Endothelial cell (in vitro differentiated cells): ENCODE measurements at regions not wholly inside any gene's neighbourhood (a gene's known extent, or its start where the extent isn't known, plus 50 kb on each side); places are given as distances from the start of the nearest gene placed in this dataset.

Experiments used
- DNase-seq: peaks from one replicate; pipeline ENCODE4 v3.0.0; 2021; ENCODE audit warnings: low spot score
- H3K27ac Mint-ChIP-seq: one replicate; pipeline ENCODE4 v1.8.0; 2021; ENCODE audit warnings: mixed read lengths, inconsistent platforms; ENCODE audit not compliant: unreplicated experiment
- H3K27me3 Mint-ChIP-seq: one replicate; pipeline ENCODE4 v1.8.0; 2021; ENCODE audit warnings: mild to moderate bottlenecking, moderate library complexity, mixed read lengths, inconsistent platforms; ENCODE audit not compliant: unreplicated experiment
- H3K36me3 Mint-ChIP-seq: one replicate; pipeline ENCODE4 v1.8.0; 2021; ENCODE audit warnings: mild to moderate bottlenecking, low read depth, mixed read lengths, inconsistent platforms; ENCODE audit not compliant: unreplicated experiment
- H3K4me1 Mint-ChIP-seq: one replicate; pipeline ENCODE4 v1.8.0; 2021; ENCODE audit warnings: mild to moderate bottlenecking, mixed read lengths, inconsistent platforms; ENCODE audit not compliant: unreplicated experiment
- H3K4me3 Mint-ChIP-seq: one replicate; pipeline ENCODE4 v1.8.0; 2021; ENCODE audit warnings: mild to moderate bottlenecking, mixed read lengths, inconsistent platforms; ENCODE audit not compliant: unreplicated experiment
- H3K9me3 Mint-ChIP-seq: one replicate; pipeline ENCODE4 v1.8.0; 2021; ENCODE audit warnings: mixed read lengths, inconsistent platforms; ENCODE audit not compliant: unreplicated experiment
- TF ChIP-seq, protein P1 (sequence below): fragments of 200-600 bp; sonication (generic); IDR thresholded peaks from one replicate; pipeline ENCODE4 v1.5.0; 2021; ENCODE audit warnings: antibody characterized with exemption; ENCODE audit not compliant: unreplicated experiment

DNA sequence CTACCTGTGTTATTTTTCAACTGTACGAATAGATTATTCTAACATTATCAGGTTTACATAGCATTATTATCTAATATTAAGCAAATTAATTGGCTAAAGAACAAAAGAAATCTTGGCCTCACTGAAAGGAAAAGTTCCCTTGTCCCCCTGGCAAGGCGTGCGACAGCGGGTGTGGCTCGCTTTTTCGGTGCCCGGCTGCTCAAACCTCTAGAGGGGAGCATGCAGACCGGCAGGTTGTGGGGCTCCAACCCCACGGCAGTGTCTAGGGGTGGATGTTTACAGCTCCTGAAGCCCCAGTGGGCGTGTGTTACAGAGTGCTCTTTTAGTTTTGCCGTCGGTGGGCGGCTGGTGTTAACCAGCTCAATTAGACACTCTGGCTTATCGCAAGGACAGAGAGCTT lies 456.4 kb downstream of the TNS3 start:
- no peaks in the 10 kb centered on the region for H3K9me3 Mint-ChIP-seq
- H3K36me3 Mint-ChIP-seq, result no peaks in the 10 kb centered on the region
- H3K4me1 Mint-ChIP-seq, result no peaks in the 10 kb centered on the region
- H3K4me3 Mint-ChIP-seq, result no peak overlapping the region
- H3K27ac Mint-ChIP-seq, result no peak overlapping the region
- DNase-seq, result no peak
- H3K27me3 Mint-ChIP-seq, result no peaks in the 10 kb centered on the region
- TF ChIP-seq, protein P1, sequence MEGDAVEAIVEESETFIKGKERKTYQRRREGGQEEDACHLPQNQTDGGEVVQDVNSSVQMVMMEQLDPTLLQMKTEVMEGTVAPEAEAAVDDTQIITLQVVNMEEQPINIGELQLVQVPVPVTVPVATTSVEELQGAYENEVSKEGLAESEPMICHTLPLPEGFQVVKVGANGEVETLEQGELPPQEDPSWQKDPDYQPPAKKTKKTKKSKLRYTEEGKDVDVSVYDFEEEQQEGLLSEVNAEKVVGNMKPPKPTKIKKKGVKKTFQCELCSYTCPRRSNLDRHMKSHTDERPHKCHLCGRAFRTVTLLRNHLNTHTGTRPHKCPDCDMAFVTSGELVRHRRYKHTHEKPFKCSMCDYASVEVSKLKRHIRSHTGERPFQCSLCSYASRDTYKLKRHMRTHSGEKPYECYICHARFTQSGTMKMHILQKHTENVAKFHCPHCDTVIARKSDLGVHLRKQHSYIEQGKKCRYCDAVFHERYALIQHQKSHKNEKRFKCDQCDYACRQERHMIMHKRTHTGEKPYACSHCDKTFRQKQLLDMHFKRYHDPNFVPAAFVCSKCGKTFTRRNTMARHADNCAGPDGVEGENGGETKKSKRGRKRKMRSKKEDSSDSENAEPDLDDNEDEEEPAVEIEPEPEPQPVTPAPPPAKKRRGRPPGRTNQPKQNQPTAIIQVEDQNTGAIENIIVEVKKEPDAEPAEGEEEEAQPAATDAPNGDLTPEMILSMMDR, result no peak

DNA sequence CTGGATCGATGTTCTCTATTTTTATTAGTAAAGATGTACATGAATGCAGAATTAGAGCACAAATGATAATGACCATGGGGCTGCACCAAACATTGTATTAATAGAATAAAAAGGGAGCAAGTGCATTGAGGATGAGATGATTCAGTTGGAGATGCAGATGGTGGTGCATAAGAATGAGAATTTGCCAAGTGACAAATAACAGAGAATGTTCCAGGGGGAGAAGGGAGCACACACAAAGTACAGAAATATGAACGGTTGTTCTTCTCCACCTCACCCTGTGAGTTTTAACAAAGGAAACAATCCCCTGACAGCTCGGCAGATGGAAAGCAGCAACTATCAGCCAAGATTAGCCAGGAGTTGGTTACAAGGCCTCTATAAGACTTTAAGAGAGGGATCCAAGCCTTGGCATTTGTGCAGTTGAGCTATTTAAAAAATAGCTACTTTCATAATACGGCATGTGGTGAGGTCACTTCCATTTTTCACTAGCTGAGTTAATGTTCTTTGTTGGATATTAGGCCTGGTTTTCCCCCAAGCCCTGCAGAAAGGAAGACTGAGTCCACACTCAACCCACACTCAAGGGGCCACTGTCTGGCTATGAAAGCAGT lies 462.5 kb downstream of the TNS3 start:
- H3K36me3 Mint-ChIP-seq, result no peaks in the 10 kb centered on the region
- no peak for DNase-seq
- H3K4me1 Mint-ChIP-seq, result no peaks in the 10 kb centered on the region
- peaks cover 2% of the 10 kb centered on the region for H3K27me3 Mint-ChIP-seq
- TF ChIP-seq, protein P1, result no peak
- H3K4me3 Mint-ChIP-seq, result no peak overlapping the region
- H3K9me3 Mint-ChIP-seq, result no peaks in the 10 kb centered on the region
- no peak overlapping the region for H3K27ac Mint-ChIP-seq

DNA sequence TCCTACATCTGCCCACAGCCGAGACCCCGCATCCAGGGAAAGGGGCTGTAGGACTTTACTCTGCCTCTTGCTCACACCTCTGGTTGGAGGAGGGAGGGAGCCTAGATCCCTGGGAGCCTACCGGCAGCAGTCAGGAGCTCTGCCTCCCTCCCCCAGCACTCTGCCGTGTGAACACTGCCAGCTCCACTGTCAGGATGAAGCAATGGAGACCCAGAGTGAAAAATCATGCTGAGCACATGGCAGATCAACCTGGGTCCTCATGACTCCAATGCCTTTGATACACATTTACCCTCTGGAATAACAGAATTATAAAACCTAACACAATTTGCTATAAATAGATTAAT lies 477.7 kb downstream of the TNS3 start:
- TF ChIP-seq, protein P1, result no peak
- no peaks in the 10 kb centered on the region for H3K27me3 Mint-ChIP-seq
- H3K4me1 Mint-ChIP-seq, result no peaks in the 10 kb centered on the region
- H3K9me3 Mint-ChIP-seq, result no peaks in the 10 kb centered on the region
- DNase-seq, result no peak
- no peak overlapping the region for H3K4me3 Mint-ChIP-seq
- no peaks in the 10 kb centered on the region for H3K36me3 Mint-ChIP-seq
- no peak overlapping the region for H3K27ac Mint-ChIP-seq

DNA sequence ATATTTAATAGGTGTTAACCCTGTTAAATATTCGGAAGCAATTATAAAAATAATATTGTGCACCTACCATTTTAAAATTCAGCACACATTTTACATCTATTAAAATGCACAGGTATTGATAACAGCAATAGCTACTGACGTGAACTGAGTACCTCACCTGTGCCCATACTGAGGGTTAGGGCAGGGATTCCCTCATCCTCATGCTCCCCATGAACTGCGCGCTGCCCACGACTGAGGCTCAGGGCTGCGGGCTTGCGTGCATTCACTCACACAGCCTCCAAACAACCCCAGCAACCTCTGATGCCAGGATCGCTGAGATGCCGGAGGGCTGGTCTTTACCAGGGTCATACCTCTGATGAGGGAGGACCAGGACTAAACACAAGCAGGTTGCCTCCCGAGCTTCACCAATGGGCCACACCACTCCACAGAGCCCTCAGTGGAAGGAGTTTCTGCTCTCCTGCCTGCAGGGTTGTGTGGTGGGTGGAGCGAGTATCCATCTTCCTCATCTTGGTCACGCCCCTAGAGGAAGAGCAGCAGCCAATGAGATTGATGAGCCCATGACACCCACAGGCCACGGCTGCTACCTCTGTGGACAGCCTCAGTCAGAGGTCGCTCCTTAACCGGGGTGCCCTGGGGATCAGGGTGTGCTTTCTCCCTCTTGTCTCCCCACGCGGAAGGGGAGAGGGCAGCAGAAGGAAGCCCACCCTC lies 478.3 kb downstream of the TNS3 start:
- H3K9me3 Mint-ChIP-seq, result no peaks in the 10 kb centered on the region
- H3K27ac Mint-ChIP-seq, result no peak overlapping the region
- no peaks in the 10 kb centered on the region for H3K27me3 Mint-ChIP-seq
- no peaks in the 10 kb centered on the region for H3K4me1 Mint-ChIP-seq
- H3K4me3 Mint-ChIP-seq, result no peak overlapping the region
- H3K36me3 Mint-ChIP-seq, result no peaks in the 10 kb centered on the region
- TF ChIP-seq, protein P1, result no peak
- no peak for DNase-seq

DNA sequence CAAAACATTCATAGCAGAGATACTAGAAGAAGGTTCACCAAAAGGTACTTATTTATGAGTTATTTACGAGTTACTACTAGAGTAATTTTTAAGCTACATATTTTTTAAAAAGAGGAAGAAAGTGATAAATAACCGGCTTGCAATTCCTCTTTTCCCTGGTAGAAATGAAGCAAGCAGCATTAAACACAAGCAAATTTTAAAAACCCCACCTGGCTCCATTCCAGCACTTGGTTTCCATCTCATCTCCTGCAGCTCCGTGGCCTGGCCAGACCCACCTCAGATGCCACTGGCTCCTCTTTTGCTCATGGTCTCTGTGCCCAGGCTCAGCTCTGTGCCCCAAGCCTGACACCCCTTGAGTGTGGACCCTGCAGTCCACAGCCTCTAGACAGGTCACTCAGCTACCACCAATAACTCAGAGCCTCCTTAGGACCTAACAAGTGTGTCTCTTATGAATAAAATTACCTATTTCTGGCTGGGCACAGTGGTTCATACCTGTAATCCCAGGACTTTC lies 479.5 kb downstream of the TNS3 start:
- no peaks in the 10 kb centered on the region for H3K4me1 Mint-ChIP-seq
- H3K9me3 Mint-ChIP-seq, result no peaks in the 10 kb centered on the region
- TF ChIP-seq, protein P1, result no peak

More for the DNA sequence above, 479.5 kb downstream of the TNS3 start:
- Mint-ChIP-seq H3K27ac (no peak overlapping the region), H3K36me3 (no peaks in the 10 kb centered on the region), H3K27me3 (no peaks in the 10 kb centered on the region), H3K4me3 (no peak overlapping the region)
- no peak for DNase-seq
